OCI-LY1 (cell line): ENCODE measurements at regions not wholly inside any gene's neighbourhood (a gene's known extent, or its start where the extent isn't known, plus 50 kb on each side); places are given as distances from the start of the nearest gene placed in this dataset.

Experiments
- H2AFZ ChIP-seq: fragments of 200-600 bp; sonication (generic), shearing (Covaris generic); 2 replicates; pipeline ENCODE4 v1.6.0; 2014; ENCODE audit warnings: antibody characterized with exemption, mild to moderate bottlenecking, low read length
- H3F3A ChIP-seq: fragments of 200-600 bp; sonication (generic), shearing (Covaris generic); 2 replicates; pipeline ENCODE4 v1.6.0; 2014; ENCODE audit warnings: mild to moderate bottlenecking, antibody characterized with exemption, low read length, moderate library complexity; ENCODE audit not compliant: insufficient read depth
- H3K27ac ChIP-seq: fragments of 200-600 bp; sonication (generic); 2 replicates; pipeline ENCODE4 v1.5.1; 2014; ENCODE audit warnings: low read length, mixed run types, mild to moderate bottlenecking, low read depth; ENCODE audit not compliant: poor library complexity, severe bottlenecking
- H3K27me3 ChIP-seq: fragments of 200-600 bp; sonication (generic); 2 replicates; pipeline ENCODE4 v1.6.0; 2014; ENCODE audit warnings: antibody characterized with exemption, mild to moderate bottlenecking, low read length, moderate library complexity; ENCODE audit not compliant: insufficient read depth
- H3K36me3 ChIP-seq: fragments of 200-600 bp; sonication (generic); 2 replicates; pipeline ENCODE4 v1.6.1; 2014; ENCODE audit warnings: mild to moderate bottlenecking, antibody characterized with exemption, low read length, moderate library complexity, mixed read lengths; ENCODE audit not compliant: insufficient read depth
- H3K4me1 ChIP-seq: fragments of 200-600 bp; sonication (generic); 2 replicates; pipeline ENCODE4 v1.5.1; 2014; ENCODE audit warnings: mild to moderate bottlenecking, low read length, moderate library complexity; ENCODE audit not compliant: insufficient read depth, severe bottlenecking
- H3K4me2 ChIP-seq: fragments of 200-600 bp; sonication (generic), shearing (Covaris generic); 2 replicates; pipeline ENCODE4 v1.6.1; 2014; ENCODE audit warnings: low read length
- H3K4me3 ChIP-seq: fragments of 200-600 bp; sonication (generic); 2 replicates; pipeline ENCODE4 v1.5.1; 2014; ENCODE audit warnings: low read length, low read depth, mild to moderate bottlenecking, mixed read lengths; ENCODE audit not compliant: poor library complexity, severe bottlenecking
- H3K79me2 ChIP-seq: fragments of 200-600 bp; shearing (Covaris generic); 2 replicates; pipeline ENCODE4 v1.6.1; 2016; ENCODE audit warnings: mixed run types, low read length, mixed read lengths; ENCODE audit not compliant: insufficient read depth
- H3K9ac ChIP-seq: fragments of 200-600 bp; sonication (generic), shearing (Covaris generic); 2 replicates; pipeline ENCODE4 v1.6.1; 2014; ENCODE audit warnings: mild to moderate bottlenecking, low read length, mixed read lengths
- H3K9me2 ChIP-seq: fragments of 200-600 bp; sonication (generic), shearing (Covaris generic); 2 replicates; pipeline ENCODE4 v1.6.1; 2014; ENCODE audit warnings: low read depth, mild to moderate bottlenecking, low read length, mixed read lengths
- H3K9me3 ChIP-seq: fragments of 200-600 bp; shearing (Covaris generic); 2 replicates; pipeline ENCODE4 v1.6.1; 2014; ENCODE audit warnings: low read length, mixed read lengths
- H4K20me1 ChIP-seq: fragments of 200-600 bp; sonication (generic), shearing (Covaris generic); 2 replicates; pipeline ENCODE4 v1.6.0; 2016; ENCODE audit warnings: mild to moderate bottlenecking, low read length; ENCODE audit not compliant: insufficient read depth
- CTCF ChIP-seq: fragments of 200-600 bp; sonication (generic), shearing (Covaris generic); IDR thresholded peaks from 2 replicates; pipeline ENCODE4 v1.5.1; 2017; ENCODE audit warnings: mild to moderate bottlenecking, antibody characterized with exemption, low read length, moderate library complexity, mixed read lengths
- EZH2 ChIP-seq: fragments of 200-600 bp; sonication (generic), shearing (Covaris generic); IDR thresholded peaks from 2 replicates; pipeline ENCODE4 v1.8.0; 2017; ENCODE audit warnings: borderline replicate concordance, mixed run types, mild to moderate bottlenecking, antibody characterized with exemption, low read length, moderate library complexity, mixed read lengths

- no peak overlapping the region for H3K4me3 ChIP-seq
- no peak overlapping the region for H3K27ac ChIP-seq
- no peaks in the 10 kb centered on the region for H3K79me2 ChIP-seq
- H2AFZ ChIP-seq: no peak overlapping the region
- no peaks in the 10 kb centered on the region for H3K9me3 ChIP-seq
- no peak overlapping the region for H3K4me2 ChIP-seq
- no peaks in the 10 kb centered on the region for H3F3A ChIP-seq
- TF ChIP-seq CTCF (no peak), EZH2 (no peak)
- H3K36me3 ChIP-seq: no peaks in the 10 kb centered on the region
- H3K9me2 ChIP-seq: no peaks in the 10 kb centered on the region
- no peak overlapping the region for H3K9ac ChIP-seq
- H3K4me1 ChIP-seq: no peaks in the 10 kb centered on the region
- H3K27me3 ChIP-seq: no peaks in the 10 kb centered on the region
- no peaks in the 10 kb centered on the region for H4K20me1 ChIP-seq
These were observed 228.6 kb downstream of the ZNF516 start for GRCh38 chr18:76266236-76266991.

- no peaks in the 10 kb centered on the region for H3K9me3 ChIP-seq
- no peaks in the 10 kb centered on the region for H3K79me2 ChIP-seq
- no peaks in the 10 kb centered on the region for H3F3A ChIP-seq
- H3K4me3 ChIP-seq: no peak overlapping the region
- no peaks in the 10 kb centered on the region for H3K36me3 ChIP-seq
- H3K27ac ChIP-seq: no peak overlapping the region
- H2AFZ ChIP-seq: no peak overlapping the region
- H4K20me1 ChIP-seq: no peaks in the 10 kb centered on the region
- H3K4me1 ChIP-seq: no peaks in the 10 kb centered on the region
- TF ChIP-seq EZH2 (no peak), CTCF (no peak)
- no peaks in the 10 kb centered on the region for H3K27me3 ChIP-seq
- H3K9ac ChIP-seq: no peak overlapping the region
- no peaks in the 10 kb centered on the region for H3K9me2 ChIP-seq
- H3K4me2 ChIP-seq: no peak overlapping the region
These were observed 229.4 kb downstream of the ZNF516 start for GRCh38 chr18:76265497-76266235.

- H3K27ac ChIP-seq: no peak overlapping the region
- no peaks in the 10 kb centered on the region for H3K36me3 ChIP-seq
- no peaks in the 10 kb centered on the region for H3K79me2 ChIP-seq
- H2AFZ ChIP-seq: no peak overlapping the region
- TF ChIP-seq EZH2: no peak
- no peak overlapping the region for H3K9ac ChIP-seq
- H3K4me2 ChIP-seq: no peak overlapping the region
- no peaks in the 10 kb centered on the region for H3K27me3 ChIP-seq
- no peak overlapping the region for H3K4me3 ChIP-seq
- H3F3A ChIP-seq: no peaks in the 10 kb centered on the region
- no peaks in the 10 kb centered on the region for H3K4me1 ChIP-seq
- no peaks in the 10 kb centered on the region for H3K9me3 ChIP-seq
- H3K9me2 ChIP-seq: no peaks in the 10 kb centered on the region
- H4K20me1 ChIP-seq: no peaks in the 10 kb centered on the region
These were observed 230.2 kb downstream of the ZNF516 start for GRCh38 chr18:76264876-76265250.
